Cardiac muscle cell (in vitro differentiated cells and primary cell): ENCODE measurements at regions not wholly inside any gene's neighbourhood (a gene's known extent, or its start where the extent isn't known, plus 50 kb on each side); places are given as distances from the start of the nearest gene placed in this dataset.

ENCODE experiments used
- DNase-seq, 2 donors: peaks; one replicate each; pipeline versions ENCODE4 v3.0.0 to v3.0.0-alpha.2; 2010 to 2017; ENCODE audit warnings: low read depth in 1 of 2, low spot score in 1 of 2
- H3K27ac ChIP-seq: fragments of 200-600 bp; sonication (generic); 2 replicates; pipeline ENCODE4 v1.5.1; 2016
- H3K27me3 ChIP-seq: fragments of 200-600 bp; sonication (generic); 2 replicates; pipeline ENCODE4 v1.6.0; 2016; ENCODE audit warnings: control low read depth
- H3K36me3 ChIP-seq: fragments of 200-600 bp; sonication (generic); 2 replicates; pipeline ENCODE4 v1.5.1; 2016; ENCODE audit warnings: control low read depth
- H3K4me1 ChIP-seq: fragments of 200-600 bp; sonication (generic); 2 replicates; pipeline ENCODE4 v1.8.1; 2017; ENCODE audit warnings: low read depth, mild to moderate bottlenecking, mixed run types
- H3K4me3 ChIP-seq: fragments of 200-600 bp; sonication (generic); 2 replicates; pipeline ENCODE4 v1.5.1; 2016; ENCODE audit warnings: mild to moderate bottlenecking
- H3K9me3 ChIP-seq: fragments of 200-600 bp; sonication (generic); 2 replicates; pipeline ENCODE4 v1.5.1; 2017; ENCODE audit warnings: low read depth, mild to moderate bottlenecking, control low read depth
- TF ChIP-seq, protein P1 (sequence below): IDR thresholded peaks from 2 replicates; pipeline ENCODE4 v1.5.1; 2012; ENCODE audit warnings: low read depth, mild to moderate bottlenecking, low read length

DNA sequence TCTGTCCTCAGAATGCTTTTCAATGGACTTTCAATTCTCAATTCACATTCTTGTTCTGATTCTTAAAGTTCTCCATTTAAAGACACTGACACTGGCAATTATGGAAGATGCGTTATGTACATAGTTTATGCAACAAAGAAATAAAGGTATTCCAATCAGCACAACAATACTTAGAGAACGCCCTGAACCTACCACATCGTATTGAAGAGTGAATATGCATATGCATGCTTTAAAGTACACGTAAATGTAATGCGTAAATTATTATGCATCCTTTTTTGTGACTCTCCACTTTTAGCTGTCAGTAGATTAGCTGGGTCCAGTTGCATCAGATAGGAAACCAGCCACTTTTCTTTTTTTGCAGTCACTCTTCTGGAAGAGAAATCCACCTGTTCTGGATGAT lies 83.5 kb downstream of the RBM43 start:
- Histone ChIP-seq H3K9me3 (no peaks in the 10 kb centered on the region), H3K4me3 (no peak overlapping the region), H3K27me3 (no peaks in the 10 kb centered on the region), H3K4me1 (no peaks in the 10 kb centered on the region), H3K27ac (no peak overlapping the region), H3K36me3 (no peaks in the 10 kb centered on the region)
- TF ChIP-seq, protein P1, sequence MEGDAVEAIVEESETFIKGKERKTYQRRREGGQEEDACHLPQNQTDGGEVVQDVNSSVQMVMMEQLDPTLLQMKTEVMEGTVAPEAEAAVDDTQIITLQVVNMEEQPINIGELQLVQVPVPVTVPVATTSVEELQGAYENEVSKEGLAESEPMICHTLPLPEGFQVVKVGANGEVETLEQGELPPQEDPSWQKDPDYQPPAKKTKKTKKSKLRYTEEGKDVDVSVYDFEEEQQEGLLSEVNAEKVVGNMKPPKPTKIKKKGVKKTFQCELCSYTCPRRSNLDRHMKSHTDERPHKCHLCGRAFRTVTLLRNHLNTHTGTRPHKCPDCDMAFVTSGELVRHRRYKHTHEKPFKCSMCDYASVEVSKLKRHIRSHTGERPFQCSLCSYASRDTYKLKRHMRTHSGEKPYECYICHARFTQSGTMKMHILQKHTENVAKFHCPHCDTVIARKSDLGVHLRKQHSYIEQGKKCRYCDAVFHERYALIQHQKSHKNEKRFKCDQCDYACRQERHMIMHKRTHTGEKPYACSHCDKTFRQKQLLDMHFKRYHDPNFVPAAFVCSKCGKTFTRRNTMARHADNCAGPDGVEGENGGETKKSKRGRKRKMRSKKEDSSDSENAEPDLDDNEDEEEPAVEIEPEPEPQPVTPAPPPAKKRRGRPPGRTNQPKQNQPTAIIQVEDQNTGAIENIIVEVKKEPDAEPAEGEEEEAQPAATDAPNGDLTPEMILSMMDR, result no peak
- DNase-seq, result no peak

DNA sequence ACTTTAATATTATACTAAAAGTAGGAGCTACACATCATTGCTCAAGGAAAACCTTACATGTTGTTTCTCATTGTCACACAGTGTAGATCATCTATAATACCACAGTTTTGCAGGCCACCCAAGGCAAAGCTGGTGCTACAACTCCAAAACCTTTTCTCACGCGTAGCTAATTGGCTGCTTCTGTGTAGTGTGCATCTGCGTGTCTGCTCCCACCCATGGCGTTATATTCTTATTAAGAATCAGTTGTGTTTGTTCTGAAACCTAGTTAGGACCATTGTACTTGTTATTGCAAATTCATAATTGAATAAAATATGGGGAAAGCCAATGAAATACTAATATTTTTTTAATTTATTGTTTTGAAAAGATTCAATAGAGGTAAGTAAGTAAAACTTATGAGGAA lies 83.9 kb downstream of the RBM43 start:
- H3K9me3 ChIP-seq, result no peaks in the 10 kb centered on the region
- no peak overlapping the region for H3K4me3 ChIP-seq
- no peak overlapping the region for H3K27ac ChIP-seq
- no peaks in the 10 kb centered on the region for H3K27me3 ChIP-seq
- no peak for DNase-seq
- no peaks in the 10 kb centered on the region for H3K36me3 ChIP-seq
- no peaks in the 10 kb centered on the region for H3K4me1 ChIP-seq
- TF ChIP-seq, protein P1, result no peak

DNA sequence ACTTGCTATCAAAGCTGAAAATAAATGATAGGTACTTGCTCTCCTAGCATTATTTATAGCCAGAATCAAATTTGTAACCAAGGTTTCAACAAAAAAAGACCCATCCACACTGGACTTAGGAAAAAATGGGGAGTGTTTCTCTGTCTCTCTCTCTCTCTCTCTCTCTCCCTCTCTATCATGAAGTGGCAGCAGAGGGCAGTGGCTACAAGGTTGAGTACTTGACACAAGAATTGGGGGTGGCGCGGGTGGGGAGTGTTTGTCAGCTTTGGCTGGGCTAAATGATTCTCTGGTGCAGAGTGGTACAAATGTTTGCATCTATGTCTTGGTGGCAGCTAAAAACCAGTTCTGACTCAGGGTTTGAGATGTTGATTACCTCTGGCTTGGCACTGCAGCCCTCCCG lies 85.0 kb downstream of the RBM43 start:
- no peak for DNase-seq

DNA sequence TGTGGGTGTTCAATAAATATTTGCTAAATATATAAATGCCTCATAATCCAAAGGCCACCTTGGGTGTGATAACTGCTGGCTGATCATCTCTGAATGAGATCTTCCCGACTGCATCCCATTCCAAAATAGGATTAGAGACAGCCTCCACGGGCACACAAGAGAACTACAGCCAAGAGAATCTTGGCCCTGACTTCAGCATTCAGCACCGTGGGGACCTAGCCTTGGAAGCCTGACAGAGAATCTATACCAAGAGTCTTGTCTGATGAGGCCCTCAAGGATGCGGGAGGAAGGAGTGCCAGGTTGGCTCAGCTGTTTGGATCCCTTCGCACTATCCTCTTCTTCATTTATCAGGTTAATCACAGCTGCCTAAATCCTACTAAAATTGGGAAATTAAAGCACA lies 85.8 kb downstream of the RBM43 start:
- TF ChIP-seq, protein P1, result no peak
- DNase-seq, result no peak
- no peaks in the 10 kb centered on the region for H3K36me3 ChIP-seq
- no peak overlapping the region for H3K4me3 ChIP-seq
- no peaks in the 10 kb centered on the region for H3K27me3 ChIP-seq
- H3K9me3 ChIP-seq, result no peaks in the 10 kb centered on the region
- no peak overlapping the region for H3K27ac ChIP-seq
- H3K4me1 ChIP-seq, result no peaks in the 10 kb centered on the region

More for the DNA sequence above, 85.0 kb downstream of the RBM43 start:
- Histone ChIP-seq H3K4me3 (no peak overlapping the region), H3K27me3 (no peaks in the 10 kb centered on the region), H3K4me1 (no peaks in the 10 kb centered on the region), H3K9me3 (no peaks in the 10 kb centered on the region), H3K36me3 (no peaks in the 10 kb centered on the region), H3K27ac (no peak overlapping the region)
- TF ChIP-seq, protein P1, result no peak

DNA sequence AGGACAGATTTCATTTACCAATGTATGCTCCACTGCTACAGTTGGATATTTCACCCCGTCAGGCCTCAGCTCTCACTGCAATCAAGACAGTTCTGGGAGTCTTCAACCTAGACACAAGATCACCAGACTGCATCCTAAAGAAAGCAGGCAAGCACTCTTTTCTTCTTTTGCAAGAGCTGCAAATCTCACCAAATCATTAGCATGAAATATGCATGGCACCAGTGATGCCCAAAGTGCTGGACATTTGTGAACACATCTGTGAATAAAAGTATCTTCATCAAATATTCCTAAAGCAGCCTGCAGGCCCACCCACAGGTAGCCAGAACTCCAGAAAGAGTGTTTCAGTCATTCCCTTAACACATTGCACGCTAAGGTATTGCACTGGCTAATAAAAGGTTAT lies 87.5 kb downstream of the RBM43 start:
- Histone ChIP-seq H3K36me3 (no peaks in the 10 kb centered on the region), H3K4me3 (no peak overlapping the region), H3K4me1 (no peaks in the 10 kb centered on the region), H3K27me3 (no peaks in the 10 kb centered on the region), H3K27ac (no peak overlapping the region), H3K9me3 (no peaks in the 10 kb centered on the region)
- no peak for DNase-seq
- TF ChIP-seq, protein P1, result no peak

DNA sequence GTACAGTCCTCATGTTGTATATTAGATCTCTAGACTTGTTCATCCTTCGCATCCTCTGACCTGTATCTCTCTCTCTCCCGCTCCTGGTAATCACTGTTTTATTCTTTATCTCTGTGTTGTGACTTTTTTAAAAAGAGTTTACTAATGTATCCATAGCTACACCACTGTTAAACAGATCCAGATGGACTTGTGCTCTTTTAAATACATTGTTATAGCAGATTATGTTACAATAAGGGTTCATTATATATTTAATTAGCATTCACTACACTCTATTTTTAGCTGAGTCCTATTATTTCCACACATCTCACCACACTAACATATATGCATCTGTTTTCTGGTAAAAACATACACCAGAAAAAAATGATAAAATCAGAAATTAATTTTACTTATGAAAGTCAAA lies 90.5 kb downstream of the RBM43 start:
- no peak overlapping the region for H3K27ac ChIP-seq
- DNase-seq, result no peak
- TF ChIP-seq, protein P1, result no peak
- H3K4me3 ChIP-seq, result no peak overlapping the region
- no peaks in the 10 kb centered on the region for H3K9me3 ChIP-seq
- no peaks in the 10 kb centered on the region for H3K27me3 ChIP-seq
- H3K4me1 ChIP-seq, result no peaks in the 10 kb centered on the region
- H3K36me3 ChIP-seq, result no peaks in the 10 kb centered on the region
